ENCODE measurements at regions not wholly inside any gene's neighbourhood (a gene's known extent, or its start where the extent isn't known, plus 50 kb on each side); places are given as distances from the start of the nearest gene placed in this dataset.

GRCh38 chr5:98053170-98053569 is 720.3 kb upstream of the RGMB start:
- TF ChIP-seq SIN3A (IDR thresholded peaks at IDR 0.05; ENCODE audit: borderline replicate concordance, insufficient read depth, low read length) (no peak), REST (IDR thresholded peaks at IDR 0.05; ENCODE audit: insufficient read depth in 1 of 2, low read depth in 2 of 2, low read length in 2 of 2) (no peak)
